ENCODE measurements at regions not wholly inside any gene's neighbourhood (a gene's known extent, or its start where the extent isn't known, plus 50 kb on each side); places are given as distances from the start of the nearest gene placed in this dataset.

GRCh38 chr21:23578027-23578426 is 2029.3 kb downstream of the MRPL39 start:
- no peak for TF ChIP-seq CTCF (IDR thresholded peaks at IDR 0.05; ENCODE audit: extremely low read depth in 1 of 2, insufficient read depth in 1 of 2, low read depth in 1 of 2, low read length in 2 of 2)
- TF ChIP-seq POLR2AphosphoS5 (IDR thresholded peaks at IDR 0.05; ENCODE audit: insufficient read depth, low read depth, low read length) = no peak
- TF ChIP-seq, protein P1, sequence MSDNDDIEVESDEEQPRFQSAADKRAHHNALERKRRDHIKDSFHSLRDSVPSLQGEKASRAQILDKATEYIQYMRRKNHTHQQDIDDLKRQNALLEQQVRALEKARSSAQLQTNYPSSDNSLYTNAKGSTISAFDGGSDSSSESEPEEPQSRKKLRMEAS (IDR thresholded peaks at IDR 0.05; ENCODE audit: insufficient read depth, insufficient read length) = no peak
- no peak for TF ChIP-seq POLR2A (IDR thresholded peaks at IDR 0.05; ENCODE audit: low read depth, low read length)
- TF ChIP-seq EZH2 (IDR thresholded peaks at IDR 0.05; ENCODE audit: borderline replicate concordance, low read depth, low read length, severe bottlenecking) = no peak
- no peak for TF ChIP-seq GATA2 (IDR thresholded peaks at IDR 0.05; ENCODE audit: insufficient read depth, insufficient read length, low read depth, low read length)
- TF ChIP-seq JUN (IDR thresholded peaks at IDR 0.05; ENCODE audit: borderline replicate concordance, insufficient read depth, insufficient read length, low read depth) = no peak

Data from endothelial cell of umbilical vein (primary cell).